Transverse colon (tissue), 4 donors: ENCODE measurements at regions not wholly inside any gene's neighbourhood (a gene's known extent, or its start where the extent isn't known, plus 50 kb on each side); places are given as distances from the start of the nearest gene placed in this dataset.

Source experiments
- EP300 ChIP-seq: sonication (generic); formaldehyde crosslinking; IDR thresholded peaks from one replicate; pipeline ENCODE4 v1.6.1; 2017; ENCODE audit warnings: antibody characterized with exemption, low read depth
- POLR2A ChIP-seq: fragments of 450-650 bp; IDR thresholded peaks from one replicate; pipeline ENCODE4 v1.6.1; 2016; ENCODE audit warnings: antibody characterized with exemption, mild to moderate bottlenecking, moderate library complexity
- POLR2AphosphoS5 ChIP-seq, 3 donors: sonication (generic); formaldehyde crosslinking; IDR thresholded peaks; one replicate each; pipeline ENCODE4 v1.6.1; 2016; ENCODE audit warnings: antibody characterized with exemption in 3 of 3
- TF ChIP-seq, protein P1 (sequence below), 5 experiments: fragments of 200-600 bp in 3 of 5; fragments of 450-650 bp in 2 of 5; sonication (generic) in 3 of 5; IDR thresholded peaks; 1 replicate in 2 of 5; 2 replicates in 3 of 5; pipeline ENCODE4 v1.5.1; 2016 to 2017; ENCODE audit warnings: antibody characterized with exemption in 5 of 5, inconsistent platforms in 3 of 5, mild to moderate bottlenecking in 2 of 5, moderate library complexity in 1 of 5

GRCh38 chr20:2245637-2246036 is 50.2 kb upstream of the TGM3 start:
- TF ChIP-seq, protein P1, sequence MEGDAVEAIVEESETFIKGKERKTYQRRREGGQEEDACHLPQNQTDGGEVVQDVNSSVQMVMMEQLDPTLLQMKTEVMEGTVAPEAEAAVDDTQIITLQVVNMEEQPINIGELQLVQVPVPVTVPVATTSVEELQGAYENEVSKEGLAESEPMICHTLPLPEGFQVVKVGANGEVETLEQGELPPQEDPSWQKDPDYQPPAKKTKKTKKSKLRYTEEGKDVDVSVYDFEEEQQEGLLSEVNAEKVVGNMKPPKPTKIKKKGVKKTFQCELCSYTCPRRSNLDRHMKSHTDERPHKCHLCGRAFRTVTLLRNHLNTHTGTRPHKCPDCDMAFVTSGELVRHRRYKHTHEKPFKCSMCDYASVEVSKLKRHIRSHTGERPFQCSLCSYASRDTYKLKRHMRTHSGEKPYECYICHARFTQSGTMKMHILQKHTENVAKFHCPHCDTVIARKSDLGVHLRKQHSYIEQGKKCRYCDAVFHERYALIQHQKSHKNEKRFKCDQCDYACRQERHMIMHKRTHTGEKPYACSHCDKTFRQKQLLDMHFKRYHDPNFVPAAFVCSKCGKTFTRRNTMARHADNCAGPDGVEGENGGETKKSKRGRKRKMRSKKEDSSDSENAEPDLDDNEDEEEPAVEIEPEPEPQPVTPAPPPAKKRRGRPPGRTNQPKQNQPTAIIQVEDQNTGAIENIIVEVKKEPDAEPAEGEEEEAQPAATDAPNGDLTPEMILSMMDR (IDR thresholded peaks at IDR 0.05), result no peak
- TF ChIP-seq POLR2A (no peak), POLR2AphosphoS5 (IDR thresholded peaks at IDR 0.05) (no peak), EP300 (no peak)
